Kidney epithelial cell (primary cell): ENCODE measurements at regions not wholly inside any gene's neighbourhood (a gene's known extent, or its start where the extent isn't known, plus 50 kb on each side); places are given as distances from the start of the nearest gene placed in this dataset.

ENCODE experiments used
- DNase-seq: peaks from one replicate; pipeline ENCODE4 v3.0.0-alpha.2; 2010; ENCODE audit warnings: low read depth
- H3K27me3 ChIP-seq: 2 replicates; pipeline ENCODE4 v1.6.0; 2011; ENCODE audit warnings: low read length; ENCODE audit not compliant: control insufficient read depth, insufficient read depth
- H3K36me3 ChIP-seq: 2 replicates; pipeline ENCODE4 v1.5.1; 2011; ENCODE audit warnings: low read length; ENCODE audit not compliant: control insufficient read depth, insufficient read depth
- H3K4me3 ChIP-seq: 2 replicates; pipeline ENCODE4 v1.5.1; 2011; ENCODE audit warnings: low read depth, mild to moderate bottlenecking, control low read depth, low read length
- CTCF ChIP-seq: IDR thresholded peaks from 2 replicates; pipeline ENCODE4 v1.5.1; 2011; ENCODE audit warnings: mild to moderate bottlenecking, moderate library complexity, low read length, control low read depth, inconsistent platforms; ENCODE audit not compliant: insufficient read depth, poor library complexity, severe bottlenecking

GRCh38 chr14:30162066-30162465 lies 234.4 kb upstream of the PRKD1 start:
- DNase-seq, result no peak
- Histone ChIP-seq H3K36me3 (no peaks in the 10 kb centered on the region), H3K27me3 (no peaks in the 10 kb centered on the region), H3K4me3 (no peak overlapping the region)
- no peak for TF ChIP-seq CTCF

- H3K27me3 ChIP-seq, result no peaks in the 10 kb centered on the region
- no peak overlapping the region for H3K4me3 ChIP-seq
- TF ChIP-seq CTCF, result no peak
- no peaks in the 10 kb centered on the region for H3K36me3 ChIP-seq
- DNase-seq, result no peak
Measured at GRCh38 chr14:30165255-30165654, 237.6 kb upstream of the PRKD1 start.

- Histone ChIP-seq H3K27me3 (no peaks in the 10 kb centered on the region), H3K36me3 (no peaks in the 10 kb centered on the region), H3K4me3 (no peak overlapping the region)
- no peak for TF ChIP-seq CTCF
- no peak for DNase-seq
Measured at GRCh38 chr14:30177781-30178180, 250.1 kb upstream of the PRKD1 start.

- H3K36me3 ChIP-seq, result no peaks in the 10 kb centered on the region
- no peak overlapping the region for H3K4me3 ChIP-seq
- no peak for DNase-seq
- no peak for TF ChIP-seq CTCF
- no peaks in the 10 kb centered on the region for H3K27me3 ChIP-seq
Measured at GRCh38 chr14:30179381-30180130, 251.9 kb upstream of the PRKD1 start.

GRCh38 chr14:30180219-30180618 lies 252.6 kb upstream of the PRKD1 start:
- Histone ChIP-seq H3K4me3 (no peak overlapping the region), H3K36me3 (no peaks in the 10 kb centered on the region), H3K27me3 (no peaks in the 10 kb centered on the region)
- no peak for DNase-seq
- TF ChIP-seq CTCF, result no peak

- DNase-seq, result no peak
- Histone ChIP-seq H3K27me3 (no peaks in the 10 kb centered on the region), H3K4me3 (no peak overlapping the region), H3K36me3 (no peaks in the 10 kb centered on the region)
- TF ChIP-seq CTCF, result no peak
Measured at GRCh38 chr14:30185832-30186231, 258.2 kb upstream of the PRKD1 start.
